Endodermal cell (in vitro differentiated cells): ENCODE measurements at regions not wholly inside any gene's neighbourhood (a gene's known extent, or its start where the extent isn't known, plus 50 kb on each side); places are given as distances from the start of the nearest gene placed in this dataset.

ENCODE experiments used
- DNase-seq: peaks from one replicate; pipeline ENCODE4 v3.0.0-alpha.2; 2017
- H3K27ac ChIP-seq: 2 replicates; pipeline ENCODE4 v1.5.1; 2013; ENCODE audit warnings: mild to moderate bottlenecking, low read depth, low read length, moderate library complexity
- H3K27me3 ChIP-seq: 2 replicates; pipeline ENCODE4 v1.6.1; 2013; ENCODE audit warnings: mild to moderate bottlenecking, low read length, moderate library complexity; ENCODE audit not compliant: insufficient read depth, control insufficient read depth, poor library complexity, severe bottlenecking
- H3K36me3 ChIP-seq: 2 replicates; pipeline ENCODE4 v1.7.0; 2013; ENCODE audit warnings: mild to moderate bottlenecking, low read length, moderate library complexity; ENCODE audit not compliant: control insufficient read depth, insufficient read depth
- H3K4me1 ChIP-seq: one replicate; pipeline ENCODE4 v1.7.0; 2013; ENCODE audit warnings: low read length; ENCODE audit not compliant: control insufficient read depth, insufficient read depth
- H3K4me3 ChIP-seq: 2 replicates; pipeline ENCODE4 v1.5.1; 2013; ENCODE audit warnings: mild to moderate bottlenecking, low read length, moderate library complexity
- H3K9ac ChIP-seq: 2 replicates; pipeline ENCODE4 v1.6.1; 2013; ENCODE audit warnings: mild to moderate bottlenecking, low read length, moderate library complexity; ENCODE audit not compliant: poor library complexity, severe bottlenecking; ENCODE audit errors: extremely low read depth
- H3K9me3 ChIP-seq: 2 replicates; pipeline ENCODE4 v1.6.1; 2013; ENCODE audit warnings: mild to moderate bottlenecking, low read length, moderate library complexity; ENCODE audit not compliant: control insufficient read depth
- H3K27ac Mint-ChIP-seq: 2 replicates; pipeline ENCODE4 v1.8.0; 2020; ENCODE audit warnings: mixed read lengths
- H3K27me3 Mint-ChIP-seq: 2 replicates; pipeline ENCODE4 v1.8.0; 2021; ENCODE audit warnings: mild to moderate bottlenecking, mixed read lengths; ENCODE audit not compliant: insufficient read depth
- H3K36me3 Mint-ChIP-seq: 2 replicates; pipeline ENCODE4 v1.8.0; 2020; ENCODE audit warnings: low read depth, mixed read lengths
- H3K4me1 Mint-ChIP-seq: 2 replicates; pipeline ENCODE4 v1.8.0; 2020; ENCODE audit warnings: mixed read lengths
- H3K4me3 Mint-ChIP-seq: 2 replicates; pipeline ENCODE4 v1.8.0; 2020; ENCODE audit warnings: mild to moderate bottlenecking, moderate library complexity, mixed read lengths
- H3K9me3 Mint-ChIP-seq: 2 replicates; pipeline ENCODE4 v1.8.0; 2020; ENCODE audit warnings: mild to moderate bottlenecking, mixed read lengths
- CTCF ChIP-seq: fragments of 200-600 bp; sonication (generic); conservative IDR thresholded peaks from 2 replicates; pipeline ENCODE4 v1.5.0; 2021; ENCODE audit warnings: antibody characterized with exemption, mild to moderate bottlenecking
- WGBS, 2 experiments: methylation state at CpG; one replicate each; pipeline versions ENCODE4 v1.1.5 to v1.1.7; 2013; ENCODE audit warnings: missing lambda C conversion rate in 2 of 2, mixed read lengths in 1 of 2; ENCODE audit not compliant: insufficient coverage in 1 of 2, insufficient read length in 1 of 2; 5-methylcytosine and 5-hydroxymethylcytosine counted together

- no peak overlapping the region for H3K4me3 Mint-ChIP-seq
- Histone ChIP-seq H3K9me3 (peaks cover 5% of the 10 kb centered on the region), H3K27me3 (no peaks in the 10 kb centered on the region), H3K27ac (no peak overlapping the region), H3K4me3 (peak overlapping the region; percentile 15), H3K4me1 (peaks cover 5% of the 10 kb centered on the region), H3K36me3 (no peaks in the 10 kb centered on the region), H3K9ac (no peak overlapping the region)
- WGBS, 2 experiments: 94% methylated on average over 1 of the region's 1 CpG; no CpG with 5 or more reads in 1 of the 2 experiments
- peaks cover 31% of the 10 kb centered on the region for H3K4me1 Mint-ChIP-seq
- H3K27ac Mint-ChIP-seq: no peak overlapping the region
- no peaks in the 10 kb centered on the region for H3K27me3 Mint-ChIP-seq
- H3K36me3 Mint-ChIP-seq: no peaks in the 10 kb centered on the region
- H3K9me3 Mint-ChIP-seq: no peaks in the 10 kb centered on the region
- no peak for DNase-seq
- TF ChIP-seq CTCF: no peak
These were observed 521.2 kb downstream of the TNS1 start for GRCh38 chr2:217481577-217481976.

GRCh38 chr2:217479566-217479965 lies 523.2 kb downstream of the TNS1 start:
- DNase-seq: no peak
- H3K27me3 Mint-ChIP-seq: no peaks in the 10 kb centered on the region
- peaks cover 5% of the 10 kb centered on the region for H3K9me3 ChIP-seq
- WGBS, 2 experiments: 93 to 100% methylated on average over 1 to 4 of the region's 4 CpGs
- no peaks in the 10 kb centered on the region for H3K36me3 ChIP-seq
- no peak overlapping the region for H3K9ac ChIP-seq
- no peak overlapping the region for H3K27ac Mint-ChIP-seq
- H3K4me1 Mint-ChIP-seq: peaks cover 32% of the 10 kb centered on the region
- peaks cover 5% of the 10 kb centered on the region for H3K4me1 ChIP-seq
- TF ChIP-seq CTCF: no peak
- H3K27ac ChIP-seq: no peak overlapping the region
- no peaks in the 10 kb centered on the region for H3K9me3 Mint-ChIP-seq
- no peaks in the 10 kb centered on the region for H3K36me3 Mint-ChIP-seq
- H3K4me3 Mint-ChIP-seq: no peak overlapping the region
- H3K4me3 ChIP-seq: no peak overlapping the region
- H3K27me3 ChIP-seq: no peaks in the 10 kb centered on the region

- DNase-seq: peak; percentile 82
- H3K27me3 ChIP-seq: no peaks in the 10 kb centered on the region
- H3K9ac ChIP-seq: no peak overlapping the region
- Mint-ChIP-seq H3K9me3 (no peaks in the 10 kb centered on the region), H3K4me3 (no peak overlapping the region), H3K4me1 (peaks cover 32% of the 10 kb centered on the region), H3K27ac (no peak overlapping the region), H3K27me3 (no peaks in the 10 kb centered on the region), H3K36me3 (no peaks in the 10 kb centered on the region)
- 71 to 78% methylated on average over 7 to 9 of the region's 9 CpGs for WGBS, 2 experiments
- no peak for TF ChIP-seq CTCF
- H3K4me3 ChIP-seq: no peak overlapping the region
- H3K4me1 ChIP-seq: peaks cover 5% of the 10 kb centered on the region
- H3K27ac ChIP-seq: no peak overlapping the region
- peaks cover 5% of the 10 kb centered on the region for H3K9me3 ChIP-seq
- no peaks in the 10 kb centered on the region for H3K36me3 ChIP-seq
These were observed 523.9 kb downstream of the TNS1 start for GRCh38 chr2:217478831-217479455.
